ENCODE measurements at regions not wholly inside any gene's neighbourhood (a gene's known extent, or its start where the extent isn't known, plus 50 kb on each side); places are given as distances from the start of the nearest gene placed in this dataset.

GRCh38 chr6:21990577-21990976, 306.3 kb downstream of the PRL start:
- intact Hi-C loops (cut with DNase I) = no loop called here
- ATAC-seq (no peak), DNase-seq (no peak), FAIRE-seq (no peak)
- Histone ChIP-seq H3K27me3 (no peaks in the 10 kb centered on the region), H3K4me1 (peaks cover 0 to 7% (median 4%) of the 10 kb centered on the region in 3 donors), H3K4me3 (no peak overlapping the region), H3K36me3 (no peaks in the 10 kb centered on the region), H3K27ac (no peak overlapping the region), H3K9me3 (no peaks in the 10 kb centered on the region)
- 80 to 83% methylated on average over 1 of the region's 1 CpG for WGBS, 2 donors
- TF ChIP-seq CTCF (IDR thresholded peaks at IDR 0.05) = no peak

- no peak for TF ChIP-seq CTCF (IDR thresholded peaks at IDR 0.05)
- DNase-seq = no peak
- Histone ChIP-seq H3K4me3 (no peak overlapping the region), H3K27ac (no peak overlapping the region), H3K9me3 (no peaks in the 10 kb centered on the region), H3K27me3 (no peaks in the 10 kb centered on the region), H3K36me3 (no peaks in the 10 kb centered on the region), H3K4me1 (peaks cover 0 to 4% (median 3%) of the 10 kb centered on the region in 3 donors)
- no peak for FAIRE-seq
- ATAC-seq = peak in 1 of 4 donors; percentile 20
- intact Hi-C loops (cut with DNase I) = no loop called here
- 88 to 90% methylated on average over 6 of the region's 6 CpGs for WGBS, 2 donors
These were observed 304.5 kb downstream of the PRL start for GRCh38 chr6:21992178-21992967.

GRCh38 chr6:21993841-21994240, 303.0 kb downstream of the PRL start:
- ATAC-seq = no peak
- intact Hi-C loops (cut with DNase I) = no loop called here
- no peak for FAIRE-seq

GRCh38 chr6:21994821-21995220, 302.0 kb downstream of the PRL start:
- no peak for TF ChIP-seq CTCF (IDR thresholded peaks at IDR 0.05)
- no peak for ATAC-seq
- FAIRE-seq = no peak
- Histone ChIP-seq H3K4me1 (no peaks in the 10 kb centered on the region), H3K27ac (no peak overlapping the region), H3K9me3 (no peaks in the 10 kb centered on the region), H3K36me3 (no peaks in the 10 kb centered on the region), H3K4me3 (no peak overlapping the region), H3K27me3 (no peaks in the 10 kb centered on the region)
- no peak for DNase-seq
- WGBS, 2 donors = 83 to 88% methylated on average over 1 of the region's 1 CpG
- intact Hi-C loops (cut with DNase I) = no loop called here

More at GRCh38 chr6:21993841-21994240, 303.0 kb downstream of the PRL start:
- 43 to 49% methylated on average over 2 of the region's 2 CpGs for WGBS, 2 donors
- Histone ChIP-seq H3K9me3 (no peaks in the 10 kb centered on the region), H3K27ac (no peak overlapping the region), H3K27me3 (no peaks in the 10 kb centered on the region), H3K4me3 (no peak overlapping the region), H3K4me1 (no peaks in the 10 kb centered on the region), H3K36me3 (no peaks in the 10 kb centered on the region)
- no peak for DNase-seq
- TF ChIP-seq CTCF (IDR thresholded peaks at IDR 0.05) = no peak

GRCh38 chr6:21995318-21995717, 301.5 kb downstream of the PRL start:
- intact Hi-C loops (cut with DNase I) = no loop called here
- WGBS, 2 donors = 87 to 94% methylated on average over 2 of the region's 2 CpGs
- H3K4me3 ChIP-seq = no peak overlapping the region
- no peaks in the 10 kb centered on the region for H3K27me3 ChIP-seq
- ATAC-seq (no peak), DNase-seq (no peak), FAIRE-seq (no peak)
- H3K36me3 ChIP-seq = no peaks in the 10 kb centered on the region
- TF ChIP-seq CTCF (IDR thresholded peaks at IDR 0.05) = no peak
- H3K27ac ChIP-seq = no peak overlapping the region
- no peaks in the 10 kb centered on the region for H3K4me1 ChIP-seq
- no peaks in the 10 kb centered on the region for H3K9me3 ChIP-seq
